ENCODE measurements at regions not wholly inside any gene's neighbourhood (a gene's known extent, or its start where the extent isn't known, plus 50 kb on each side); places are given as distances from the start of the nearest gene placed in this dataset.
A peak's percentile ranks its signal among the peaks of the same experiment; 100 is the strongest.

DNA sequence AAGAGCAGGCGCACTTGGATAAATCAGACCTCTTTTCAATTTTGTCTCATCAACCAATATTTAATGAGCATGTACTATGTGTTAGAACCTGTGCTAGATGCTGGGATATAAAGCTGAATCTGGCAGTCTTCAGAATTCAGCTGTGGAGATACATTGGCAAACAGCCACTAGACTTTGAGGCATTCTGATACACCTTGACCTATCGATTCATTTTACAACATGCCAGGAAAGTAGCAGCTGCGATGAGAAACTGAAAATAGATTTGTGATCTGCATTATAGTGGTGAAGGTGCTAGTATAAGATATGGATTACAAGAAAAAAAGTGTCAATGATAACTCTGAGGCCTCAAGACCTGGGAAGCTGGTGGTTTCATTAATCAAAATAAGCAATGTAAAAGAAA lies 1338.1 kb upstream of the TENM4 start:
- H3K4me1 ChIP-seq (ENCODE audit: control insufficient read depth in 2 of 3, insufficient read depth in 2 of 3, low read depth in 1 of 3, low read length in 3 of 3), result no peaks in the 10 kb centered on the region
- no peak overlapping the region for H3K4me3 ChIP-seq (ENCODE audit: low read length in 3 of 3)
- intact Hi-C loops (cut with DNase I), result no loop called here
- no peaks in the 10 kb centered on the region for H3K27me3 ChIP-seq (ENCODE audit: control insufficient read depth, insufficient read depth, low read length)
- H3K27ac ChIP-seq (ENCODE audit: low read depth in 2 of 2, low read length in 2 of 2), result no peak overlapping the region
- no peaks in the 10 kb centered on the region for H3K36me3 ChIP-seq (ENCODE audit: control insufficient read depth in 2 of 3, insufficient read depth in 3 of 3, low read length in 3 of 3)
- no peak for FAIRE-seq
- TF ChIP-seq, protein P1, sequence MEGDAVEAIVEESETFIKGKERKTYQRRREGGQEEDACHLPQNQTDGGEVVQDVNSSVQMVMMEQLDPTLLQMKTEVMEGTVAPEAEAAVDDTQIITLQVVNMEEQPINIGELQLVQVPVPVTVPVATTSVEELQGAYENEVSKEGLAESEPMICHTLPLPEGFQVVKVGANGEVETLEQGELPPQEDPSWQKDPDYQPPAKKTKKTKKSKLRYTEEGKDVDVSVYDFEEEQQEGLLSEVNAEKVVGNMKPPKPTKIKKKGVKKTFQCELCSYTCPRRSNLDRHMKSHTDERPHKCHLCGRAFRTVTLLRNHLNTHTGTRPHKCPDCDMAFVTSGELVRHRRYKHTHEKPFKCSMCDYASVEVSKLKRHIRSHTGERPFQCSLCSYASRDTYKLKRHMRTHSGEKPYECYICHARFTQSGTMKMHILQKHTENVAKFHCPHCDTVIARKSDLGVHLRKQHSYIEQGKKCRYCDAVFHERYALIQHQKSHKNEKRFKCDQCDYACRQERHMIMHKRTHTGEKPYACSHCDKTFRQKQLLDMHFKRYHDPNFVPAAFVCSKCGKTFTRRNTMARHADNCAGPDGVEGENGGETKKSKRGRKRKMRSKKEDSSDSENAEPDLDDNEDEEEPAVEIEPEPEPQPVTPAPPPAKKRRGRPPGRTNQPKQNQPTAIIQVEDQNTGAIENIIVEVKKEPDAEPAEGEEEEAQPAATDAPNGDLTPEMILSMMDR (IDR thresholded peaks at IDR 0.05; ENCODE audit: borderline replicate concordance, extremely low read depth, insufficient read depth), result no peak
- no peak for DNase-seq
- no peaks in the 10 kb centered on the region for H3K9me3 ChIP-seq (ENCODE audit: control insufficient read depth in 2 of 3, insufficient read depth in 1 of 3, low read length in 3 of 3)
- no peak overlapping the region for H3K9ac ChIP-seq (ENCODE audit: low read length in 3 of 3)

DNA sequence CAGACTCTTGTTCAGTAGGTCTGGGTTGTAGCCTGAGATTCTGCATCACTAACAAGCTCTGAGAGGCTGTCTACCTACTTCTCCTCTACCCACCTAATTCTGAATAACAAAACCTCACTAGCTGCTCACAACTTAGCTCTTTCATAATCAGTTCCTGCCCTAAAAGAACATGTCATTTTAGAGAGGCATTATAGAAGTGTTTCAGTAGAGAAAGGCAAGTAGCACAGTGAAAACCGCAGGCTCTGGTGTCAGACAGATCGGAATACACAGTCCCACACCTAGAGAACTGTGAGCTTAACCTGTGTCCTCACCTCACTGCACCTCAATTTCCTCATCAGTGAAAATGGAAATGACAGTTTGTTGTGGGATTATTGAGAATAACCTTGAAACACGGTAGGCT lies 1337.6 kb upstream of the TENM4 start:
- no peak for DNase-seq
- no peak for FAIRE-seq
- TF ChIP-seq, protein P1 (IDR thresholded peaks at IDR 0.05; ENCODE audit: borderline replicate concordance, extremely low read depth, insufficient read depth), result no peak
- intact Hi-C loops (cut with DNase I), result no loop called here
- Histone ChIP-seq H3K9ac (ENCODE audit: low read length in 3 of 3) (no peak overlapping the region), H3K9me3 (ENCODE audit: control insufficient read depth in 2 of 3, insufficient read depth in 1 of 3, low read length in 3 of 3) (no peaks in the 10 kb centered on the region), H3K36me3 (ENCODE audit: control insufficient read depth in 2 of 3, insufficient read depth in 3 of 3, low read length in 3 of 3) (no peaks in the 10 kb centered on the region), H3K27me3 (ENCODE audit: control insufficient read depth, insufficient read depth, low read length) (no peaks in the 10 kb centered on the region), H3K4me3 (ENCODE audit: low read length in 3 of 3) (no peak overlapping the region), H3K4me1 (ENCODE audit: control insufficient read depth in 2 of 3, insufficient read depth in 2 of 3, low read depth in 1 of 3, low read length in 3 of 3) (no peaks in the 10 kb centered on the region), H3K27ac (ENCODE audit: low read depth in 2 of 2, low read length in 2 of 2) (no peak overlapping the region)

DNA sequence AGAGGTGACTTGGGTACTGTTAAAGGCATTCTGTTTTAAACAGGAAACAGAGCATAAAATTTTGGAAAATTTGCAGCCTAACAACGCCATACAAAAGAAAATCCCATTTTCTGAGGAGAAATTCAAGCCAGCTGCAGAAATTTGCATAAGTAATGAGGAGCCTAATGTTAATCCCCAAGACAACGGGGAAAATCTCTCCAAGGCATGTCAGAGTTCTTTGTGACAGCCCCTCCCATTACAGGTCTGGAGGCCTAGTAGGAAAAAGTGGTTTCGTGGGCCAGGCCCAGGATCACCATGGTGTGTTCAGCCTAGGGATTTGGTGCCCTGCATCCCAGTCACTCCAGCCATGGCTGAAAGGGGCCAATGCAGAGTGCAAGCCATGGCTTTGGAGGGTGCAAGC lies 1333.1 kb upstream of the TENM4 start:
- TF ChIP-seq, protein P1 (IDR thresholded peaks at IDR 0.05; ENCODE audit: borderline replicate concordance, extremely low read depth, insufficient read depth), result no peak
- FAIRE-seq, result no peak
- intact Hi-C loops (cut with DNase I), result no loop called here

DNA sequence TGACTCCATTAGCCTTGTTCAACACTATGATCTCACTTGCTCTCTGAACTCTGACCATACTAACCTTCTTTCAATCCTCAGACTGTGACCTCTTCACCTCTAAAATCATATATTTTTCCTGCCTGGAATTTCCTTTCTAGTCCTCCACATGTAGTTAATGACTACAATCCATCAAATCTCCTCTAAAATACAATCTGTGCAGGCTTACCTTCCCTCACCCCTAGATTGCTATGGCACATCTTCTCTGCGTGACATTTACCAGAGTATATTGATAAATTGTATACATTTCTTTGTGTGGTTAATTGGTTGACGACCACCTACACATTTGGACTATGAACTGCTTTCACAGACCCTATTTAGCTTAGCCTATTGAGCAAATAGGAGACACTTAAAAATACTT lies 1330.2 kb upstream of the TENM4 start:
- Histone ChIP-seq H3K36me3 (ENCODE audit: control insufficient read depth in 2 of 3, insufficient read depth in 3 of 3, low read length in 3 of 3) (no peaks in the 10 kb centered on the region), H3K4me1 (ENCODE audit: control insufficient read depth in 2 of 3, insufficient read depth in 2 of 3, low read depth in 1 of 3, low read length in 3 of 3) (no peaks in the 10 kb centered on the region), H3K9ac (ENCODE audit: low read length in 3 of 3) (no peak overlapping the region), H3K27ac (ENCODE audit: low read depth in 2 of 2, low read length in 2 of 2) (no peak overlapping the region), H3K27me3 (ENCODE audit: control insufficient read depth, insufficient read depth, low read length) (no peaks in the 10 kb centered on the region), H3K4me3 (ENCODE audit: low read length in 3 of 3) (no peak overlapping the region), H3K9me3 (ENCODE audit: control insufficient read depth in 2 of 3, insufficient read depth in 1 of 3, low read length in 3 of 3) (no peaks in the 10 kb centered on the region)
- peak in 2 of 5 donors; percentile 15 to 50 for DNase-seq
- TF ChIP-seq, protein P1 (IDR thresholded peaks at IDR 0.05; ENCODE audit: borderline replicate concordance, extremely low read depth, insufficient read depth), result no peak
- intact Hi-C loops (cut with DNase I), result no loop called here
- no peak for FAIRE-seq

More for the DNA sequence above, 1333.1 kb upstream of the TENM4 start:
- H3K9me3 ChIP-seq (ENCODE audit: control insufficient read depth in 2 of 3, insufficient read depth in 1 of 3, low read length in 3 of 3), result no peaks in the 10 kb centered on the region
- no peaks in the 10 kb centered on the region for H3K4me1 ChIP-seq (ENCODE audit: control insufficient read depth in 2 of 3, insufficient read depth in 2 of 3, low read depth in 1 of 3, low read length in 3 of 3)
- H3K4me3 ChIP-seq (ENCODE audit: low read length in 3 of 3), result no peak overlapping the region
- no peak for DNase-seq
- no peak overlapping the region for H3K27ac ChIP-seq (ENCODE audit: low read depth in 2 of 2, low read length in 2 of 2)
- no peak overlapping the region for H3K9ac ChIP-seq (ENCODE audit: low read length in 3 of 3)
- H3K27me3 ChIP-seq (ENCODE audit: control insufficient read depth, insufficient read depth, low read length), result no peaks in the 10 kb centered on the region
- H3K36me3 ChIP-seq (ENCODE audit: control insufficient read depth in 2 of 3, insufficient read depth in 3 of 3, low read length in 3 of 3), result no peaks in the 10 kb centered on the region
